Gastrocnemius medialis (tissue), 4 donors: ENCODE measurements at regions not wholly inside any gene's neighbourhood (a gene's known extent, or its start where the extent isn't known, plus 50 kb on each side); places are given as distances from the start of the nearest gene placed in this dataset.

Experiments used
- CTCF ChIP-seq, 5 experiments: fragments of 450-650 bp in 3 of 5; fragments of 200-600 bp in 2 of 5; sonication (generic) in 2 of 5; IDR thresholded peaks in 4 of 5; conservative IDR thresholded peaks in 1 of 5; 1 replicate in 4 of 5; 2 replicates in 1 of 5; pipeline ENCODE4 v1.5.1; 2016 to 2019; ENCODE audit warnings: antibody characterized with exemption in 5 of 5, mild to moderate bottlenecking in 3 of 5, moderate library complexity in 3 of 5
- POLR2A ChIP-seq, 2 donors: fragments of 450-650 bp; IDR thresholded peaks; one replicate each; pipeline ENCODE4 v1.6.1; 2017; ENCODE audit warnings: antibody characterized with exemption in 2 of 2, mild to moderate bottlenecking in 2 of 2, moderate library complexity in 2 of 2

DNA sequence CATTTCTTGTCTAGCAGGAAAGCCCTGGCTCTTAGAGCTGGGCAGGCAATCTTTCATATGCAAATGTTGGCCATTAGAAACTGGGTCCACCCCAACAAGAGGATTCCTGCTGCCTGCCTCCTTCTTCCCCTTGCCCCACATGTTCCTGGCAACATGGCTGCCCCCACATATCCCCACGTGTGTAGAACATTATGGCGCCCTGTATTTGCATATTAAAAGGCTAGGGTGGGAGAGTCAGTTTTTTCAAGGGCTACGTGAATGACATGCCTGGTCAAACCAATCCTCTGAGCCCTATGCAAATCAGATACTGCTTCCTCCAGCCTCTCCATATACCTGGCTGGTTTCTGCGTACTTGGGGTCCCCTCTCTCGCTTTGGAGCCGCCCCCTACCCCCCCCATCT is 514.0 kb downstream of the FUT8 start:
- TF ChIP-seq CTCF (IDR thresholded peaks at IDR 0.05 in 4 of 5, conservative IDR thresholded peaks at IDR 0.05 in 1 of 5) = no peak
- TF ChIP-seq POLR2A (IDR thresholded peaks at IDR 0.05) = no peak
